ENCODE measurements at regions not wholly inside any gene's neighbourhood (a gene's known extent, or its start where the extent isn't known, plus 50 kb on each side); places are given as distances from the start of the nearest gene placed in this dataset.

GRCh38 chr5:2320611-2321010 is 430.9 kb downstream of the IRX2 start:
- TF ChIP-seq ZNF274 (IDR thresholded peaks at IDR 0.05; ENCODE audit: low read depth, low read length) (no peak), EZH2 (IDR thresholded peaks at IDR 0.05) (no peak), EZH2phosphoT487 (IDR thresholded peaks at IDR 0.05; ENCODE audit: borderline replicate concordance) (no peak), CEBPB (IDR thresholded peaks at IDR 0.05; ENCODE audit: low read depth) (no peak), YY1 (IDR thresholded peaks at IDR 0.05; ENCODE audit: extremely low read depth, insufficient replicate concordance, low read depth, low read length) (no peak), REST (IDR thresholded peaks at IDR 0.05; ENCODE audit: low read depth) (no peak)
- TF ChIP-seq, protein P1, sequence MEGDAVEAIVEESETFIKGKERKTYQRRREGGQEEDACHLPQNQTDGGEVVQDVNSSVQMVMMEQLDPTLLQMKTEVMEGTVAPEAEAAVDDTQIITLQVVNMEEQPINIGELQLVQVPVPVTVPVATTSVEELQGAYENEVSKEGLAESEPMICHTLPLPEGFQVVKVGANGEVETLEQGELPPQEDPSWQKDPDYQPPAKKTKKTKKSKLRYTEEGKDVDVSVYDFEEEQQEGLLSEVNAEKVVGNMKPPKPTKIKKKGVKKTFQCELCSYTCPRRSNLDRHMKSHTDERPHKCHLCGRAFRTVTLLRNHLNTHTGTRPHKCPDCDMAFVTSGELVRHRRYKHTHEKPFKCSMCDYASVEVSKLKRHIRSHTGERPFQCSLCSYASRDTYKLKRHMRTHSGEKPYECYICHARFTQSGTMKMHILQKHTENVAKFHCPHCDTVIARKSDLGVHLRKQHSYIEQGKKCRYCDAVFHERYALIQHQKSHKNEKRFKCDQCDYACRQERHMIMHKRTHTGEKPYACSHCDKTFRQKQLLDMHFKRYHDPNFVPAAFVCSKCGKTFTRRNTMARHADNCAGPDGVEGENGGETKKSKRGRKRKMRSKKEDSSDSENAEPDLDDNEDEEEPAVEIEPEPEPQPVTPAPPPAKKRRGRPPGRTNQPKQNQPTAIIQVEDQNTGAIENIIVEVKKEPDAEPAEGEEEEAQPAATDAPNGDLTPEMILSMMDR (IDR thresholded peaks at IDR 0.05 in 2 of 3, conservative IDR thresholded peaks at IDR 0.05 in 1 of 3; ENCODE audit: borderline replicate concordance in 1 of 3, insufficient read depth in 1 of 3, low read depth in 2 of 3, low read length in 2 of 3), result no peak

Data from HCT116 (cell line).